ENCODE measurements at regions not wholly inside any gene's neighbourhood (a gene's known extent, or its start where the extent isn't known, plus 50 kb on each side); places are given as distances from the start of the nearest gene placed in this dataset.

DNA sequence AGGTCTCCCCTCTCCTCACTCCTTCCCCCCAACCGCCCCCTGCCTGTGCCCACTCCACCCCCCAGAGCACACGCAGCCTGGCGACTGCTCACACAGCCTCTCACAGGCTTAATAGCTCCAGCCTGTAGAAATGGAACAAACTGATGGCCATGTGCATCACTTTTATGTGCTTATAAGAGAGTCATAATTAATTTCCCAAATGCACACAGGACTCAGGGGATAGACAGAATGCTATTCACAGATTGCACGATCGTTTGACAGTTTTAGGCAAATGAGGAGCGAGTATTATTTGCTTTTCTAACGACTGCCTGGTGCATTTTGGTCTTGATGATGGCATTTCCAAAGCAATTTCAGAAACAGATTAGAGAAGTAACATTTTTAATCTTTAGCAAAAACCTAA is 97.7 kb upstream of the VSTM2B start:
- TF ChIP-seq, protein P1, sequence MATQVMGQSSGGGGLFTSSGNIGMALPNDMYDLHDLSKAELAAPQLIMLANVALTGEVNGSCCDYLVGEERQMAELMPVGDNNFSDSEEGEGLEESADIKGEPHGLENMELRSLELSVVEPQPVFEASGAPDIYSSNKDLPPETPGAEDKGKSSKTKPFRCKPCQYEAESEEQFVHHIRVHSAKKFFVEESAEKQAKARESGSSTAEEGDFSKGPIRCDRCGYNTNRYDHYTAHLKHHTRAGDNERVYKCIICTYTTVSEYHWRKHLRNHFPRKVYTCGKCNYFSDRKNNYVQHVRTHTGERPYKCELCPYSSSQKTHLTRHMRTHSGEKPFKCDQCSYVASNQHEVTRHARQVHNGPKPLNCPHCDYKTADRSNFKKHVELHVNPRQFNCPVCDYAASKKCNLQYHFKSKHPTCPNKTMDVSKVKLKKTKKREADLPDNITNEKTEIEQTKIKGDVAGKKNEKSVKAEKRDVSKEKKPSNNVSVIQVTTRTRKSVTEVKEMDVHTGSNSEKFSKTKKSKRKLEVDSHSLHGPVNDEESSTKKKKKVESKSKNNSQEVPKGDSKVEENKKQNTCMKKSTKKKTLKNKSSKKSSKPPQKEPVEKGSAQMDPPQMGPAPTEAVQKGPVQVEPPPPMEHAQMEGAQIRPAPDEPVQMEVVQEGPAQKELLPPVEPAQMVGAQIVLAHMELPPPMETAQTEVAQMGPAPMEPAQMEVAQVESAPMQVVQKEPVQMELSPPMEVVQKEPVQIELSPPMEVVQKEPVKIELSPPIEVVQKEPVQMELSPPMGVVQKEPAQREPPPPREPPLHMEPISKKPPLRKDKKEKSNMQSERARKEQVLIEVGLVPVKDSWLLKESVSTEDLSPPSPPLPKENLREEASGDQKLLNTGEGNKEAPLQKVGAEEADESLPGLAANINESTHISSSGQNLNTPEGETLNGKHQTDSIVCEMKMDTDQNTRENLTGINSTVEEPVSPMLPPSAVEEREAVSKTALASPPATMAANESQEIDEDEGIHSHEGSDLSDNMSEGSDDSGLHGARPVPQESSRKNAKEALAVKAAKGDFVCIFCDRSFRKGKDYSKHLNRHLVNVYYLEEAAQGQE (IDR thresholded peaks at IDR 0.05; ENCODE audit: insufficient read depth in 1 of 2, low read depth in 2 of 2, low read length in 2 of 2): no peak
- no peak for TF ChIP-seq TAF1 (IDR thresholded peaks at IDR 0.05; ENCODE audit: borderline replicate concordance, insufficient read depth, low read length)
- no peak for TF ChIP-seq SIN3A (IDR thresholded peaks at IDR 0.05; ENCODE audit: borderline replicate concordance, insufficient read depth, low read length)
- no peak for TF ChIP-seq POLR2AphosphoS5 (IDR thresholded peaks at IDR 0.05; ENCODE audit: low read depth, low read length)
- no peak for TF ChIP-seq FOXP2 (optimal IDR thresholded peaks at IDR 0.05; ENCODE audit: borderline replicate concordance, extremely low read depth, extremely low read length, insufficient read depth)

DNA sequence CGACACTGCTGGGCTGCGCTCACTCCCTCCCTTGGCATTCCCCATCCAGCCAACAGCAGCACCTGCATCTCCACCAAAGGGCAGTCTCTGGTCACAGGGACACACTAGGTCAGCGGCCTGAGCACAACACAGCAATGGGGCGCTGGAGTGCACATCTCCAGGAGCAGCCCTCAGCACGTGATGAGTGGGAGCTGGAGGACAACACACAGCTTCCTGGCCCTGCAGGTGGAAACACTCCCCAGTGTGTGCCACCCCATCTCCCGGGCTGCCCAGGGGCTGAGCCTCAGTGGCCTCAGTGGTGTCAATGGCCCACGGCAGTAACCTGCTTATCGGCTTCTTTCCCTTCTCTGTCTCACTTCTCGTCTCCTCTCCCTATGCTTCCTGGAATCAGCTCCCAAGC is 96.8 kb upstream of the VSTM2B start:
- TF ChIP-seq, protein P1 (IDR thresholded peaks at IDR 0.05; ENCODE audit: insufficient read depth in 1 of 2, low read depth in 2 of 2, low read length in 2 of 2): no peak
- TF ChIP-seq TAF1 (IDR thresholded peaks at IDR 0.05; ENCODE audit: borderline replicate concordance, insufficient read depth, low read length) (no peak), SIN3A (IDR thresholded peaks at IDR 0.05; ENCODE audit: borderline replicate concordance, insufficient read depth, low read length) (no peak), FOXP2 (optimal IDR thresholded peaks at IDR 0.05; ENCODE audit: borderline replicate concordance, extremely low read depth, extremely low read length, insufficient read depth) (no peak)

DNA sequence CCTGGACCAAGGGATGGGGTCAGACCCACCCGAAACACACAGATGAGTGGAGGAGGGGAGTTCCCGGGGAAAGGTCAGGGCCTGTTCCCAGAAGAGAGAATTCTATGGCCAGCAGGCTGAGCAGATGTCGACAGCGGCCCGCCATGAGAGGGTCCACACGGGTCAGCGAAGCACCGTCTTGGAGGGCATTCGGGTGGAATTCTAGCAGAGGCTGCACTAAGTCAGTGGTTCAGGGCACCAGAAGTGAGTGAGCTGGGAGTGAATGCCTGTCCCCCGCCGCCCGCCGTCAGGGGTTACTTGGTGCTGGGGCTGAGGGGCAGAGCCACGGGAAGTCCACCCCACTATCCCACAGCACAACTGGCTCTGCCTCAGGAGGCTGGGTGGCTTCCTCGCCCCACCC is 96.2 kb upstream of the VSTM2B start:
- TF ChIP-seq, protein P1 (IDR thresholded peaks at IDR 0.05; ENCODE audit: insufficient read depth in 1 of 2, low read depth in 2 of 2, low read length in 2 of 2): no peak
- no peak for TF ChIP-seq SIN3A (IDR thresholded peaks at IDR 0.05; ENCODE audit: borderline replicate concordance, insufficient read depth, low read length)
- TF ChIP-seq TAF1 (IDR thresholded peaks at IDR 0.05; ENCODE audit: borderline replicate concordance, insufficient read depth, low read length): no peak

DNA sequence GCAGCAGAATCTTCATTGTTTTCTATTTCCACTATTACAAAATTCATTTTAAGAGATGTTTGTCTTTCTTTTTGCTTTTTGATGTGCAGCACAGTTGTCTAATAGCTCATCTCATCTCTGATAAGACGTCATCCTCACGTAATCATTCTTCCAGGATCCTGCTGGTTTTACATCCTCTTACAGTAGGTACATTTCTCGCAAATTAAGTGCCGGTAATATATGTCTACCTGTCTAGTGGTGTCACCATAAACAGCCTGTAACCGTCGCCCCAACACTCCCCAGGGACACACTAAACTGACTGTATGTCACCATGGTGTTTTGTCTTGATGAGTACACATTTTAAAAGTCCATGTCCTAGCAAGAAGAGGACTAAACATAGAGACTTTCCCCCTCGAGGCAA is 94.5 kb upstream of the VSTM2B start:
- TF ChIP-seq, protein P1 (IDR thresholded peaks at IDR 0.05; ENCODE audit: insufficient read depth in 1 of 2, low read depth in 2 of 2, low read length in 2 of 2): no peak
- TF ChIP-seq POLR2AphosphoS5 (IDR thresholded peaks at IDR 0.05; ENCODE audit: low read depth, low read length): no peak
- no peak for TF ChIP-seq SIN3A (IDR thresholded peaks at IDR 0.05; ENCODE audit: borderline replicate concordance, insufficient read depth, low read length)
- no peak for TF ChIP-seq FOXP2 (optimal IDR thresholded peaks at IDR 0.05; ENCODE audit: borderline replicate concordance, extremely low read depth, extremely low read length, insufficient read depth)
- no peak for TF ChIP-seq TAF1 (IDR thresholded peaks at IDR 0.05; ENCODE audit: borderline replicate concordance, insufficient read depth, low read length)

DNA sequence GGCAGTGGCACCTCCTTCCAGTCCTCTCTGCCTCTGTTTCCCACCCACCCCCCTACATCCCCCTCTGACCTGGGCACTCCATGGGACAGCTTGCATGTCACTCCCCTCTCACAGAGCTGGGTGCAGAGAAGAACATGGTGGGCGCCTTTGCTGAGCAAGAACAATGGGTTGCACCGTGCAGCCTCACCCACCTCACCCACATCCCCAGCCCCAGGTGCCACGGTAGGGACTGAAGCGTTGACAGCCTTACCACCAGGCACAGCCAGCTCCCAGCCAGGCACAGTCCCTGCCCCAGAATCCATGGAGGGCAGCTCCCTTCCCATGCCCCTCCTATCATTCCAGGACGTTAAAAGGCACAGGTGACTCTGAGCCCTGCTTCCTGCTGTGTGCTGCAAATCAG is 93.1 kb upstream of the VSTM2B start:
- TF ChIP-seq, protein P1 (IDR thresholded peaks at IDR 0.05; ENCODE audit: insufficient read depth in 1 of 2, low read depth in 2 of 2, low read length in 2 of 2): no peak
- TF ChIP-seq SIN3A (IDR thresholded peaks at IDR 0.05; ENCODE audit: borderline replicate concordance, insufficient read depth, low read length) (no peak), POLR2AphosphoS5 (IDR thresholded peaks at IDR 0.05; ENCODE audit: low read depth, low read length) (no peak), TAF1 (IDR thresholded peaks at IDR 0.05; ENCODE audit: borderline replicate concordance, insufficient read depth, low read length) (no peak), FOXP2 (optimal IDR thresholded peaks at IDR 0.05; ENCODE audit: borderline replicate concordance, extremely low read depth, extremely low read length, insufficient read depth) (no peak)

All from PFSK-1 (cell line).